ENCODE measurements at regions not wholly inside any gene's neighbourhood (a gene's known extent, or its start where the extent isn't known, plus 50 kb on each side); places are given as distances from the start of the nearest gene placed in this dataset.

GRCh38 chr10:110393866-110394265 is 89.1 kb upstream of the SMNDC1 start:
- TF ChIP-seq POLR2A (IDR thresholded peaks at IDR 0.05) (no peak), CTCF (IDR thresholded peaks at IDR 0.05) (no peak)
